ENCODE measurements at regions not wholly inside any gene's neighbourhood (a gene's known extent, or its start where the extent isn't known, plus 50 kb on each side); places are given as distances from the start of the nearest gene placed in this dataset.

- TF ChIP-seq GATA2 (IDR thresholded peaks at IDR 0.05; ENCODE audit: low read depth, low read length) (no peak), GATA3 (IDR thresholded peaks at IDR 0.05; ENCODE audit: low read depth, low read length) (no peak)
These were observed 286.7 kb downstream of the INHBA start for GRCh38 chr7:41416208-41416595.
